ENCODE measurements at regions not wholly inside any gene's neighbourhood (a gene's known extent, or its start where the extent isn't known, plus 50 kb on each side); places are given as distances from the start of the nearest gene placed in this dataset.
"Not testable (repeated sequence)": the region's sequence is repeated elsewhere in the genome, so short reads cannot be mapped to it uniquely, and the experiment has no call there.

DNA sequence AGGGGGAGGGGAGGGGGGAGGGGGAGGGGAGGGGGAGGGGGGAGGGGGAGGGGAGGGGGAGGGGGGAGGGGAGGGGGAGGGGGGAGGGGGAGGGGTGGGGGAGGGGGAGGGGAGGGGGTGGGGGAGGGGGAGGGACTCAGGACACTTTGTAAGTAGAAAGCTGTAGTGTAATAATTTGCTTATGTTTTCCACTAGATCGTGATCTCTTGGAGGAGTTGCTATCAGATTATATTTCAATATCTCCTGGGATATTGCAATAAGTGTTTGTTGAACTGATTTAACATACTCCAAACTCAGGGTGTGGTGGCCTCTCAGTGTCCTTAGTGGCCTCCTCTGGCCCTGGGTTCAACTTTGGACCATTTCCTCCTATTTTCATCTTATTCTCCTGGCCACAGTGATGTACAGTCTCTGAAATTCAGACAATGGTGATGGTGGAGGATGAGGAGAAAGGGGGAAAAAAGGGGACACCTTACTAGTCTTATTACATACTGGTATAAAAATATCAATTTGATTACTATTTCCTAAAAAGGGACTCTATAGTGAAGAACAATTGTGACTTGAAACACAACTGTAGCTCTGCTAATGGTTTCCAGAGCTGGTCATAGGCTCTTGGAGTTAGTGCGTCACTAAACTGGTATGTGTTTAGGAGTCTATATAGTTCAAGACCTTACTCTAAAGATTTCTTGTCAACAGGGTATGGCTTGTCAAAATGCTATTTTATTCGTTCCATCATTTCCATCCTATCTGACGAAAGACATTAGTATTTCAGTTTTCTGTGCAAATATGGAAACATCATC lies 89.6 kb downstream of the DDX1 start:
- FAIRE-seq = no peak
- no peak for DNase-seq (ENCODE audit: insufficient read length, low spot score)

DNA sequence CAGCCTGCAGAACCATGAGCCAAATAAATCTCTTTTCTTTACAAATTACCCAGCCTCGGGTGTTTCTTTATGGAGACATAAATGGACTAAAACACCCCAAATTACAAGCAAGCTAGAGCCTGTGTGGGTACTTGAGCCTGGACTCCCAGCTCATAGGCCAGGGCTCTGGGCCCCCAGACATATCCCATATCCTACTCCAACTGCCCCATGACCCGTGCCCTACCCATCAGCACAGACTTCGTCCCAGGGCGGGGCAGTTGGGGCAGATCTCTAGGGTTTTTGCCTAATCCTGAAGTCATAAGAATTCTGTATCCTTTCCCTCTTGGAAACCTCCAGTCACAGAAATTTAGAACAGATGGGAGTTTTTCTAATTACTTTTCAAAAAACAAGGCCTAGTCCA lies 90.7 kb downstream of the DDX1 start:
- FAIRE-seq = no peak
- no peak for DNase-seq (ENCODE audit: insufficient read length, low spot score)

DNA sequence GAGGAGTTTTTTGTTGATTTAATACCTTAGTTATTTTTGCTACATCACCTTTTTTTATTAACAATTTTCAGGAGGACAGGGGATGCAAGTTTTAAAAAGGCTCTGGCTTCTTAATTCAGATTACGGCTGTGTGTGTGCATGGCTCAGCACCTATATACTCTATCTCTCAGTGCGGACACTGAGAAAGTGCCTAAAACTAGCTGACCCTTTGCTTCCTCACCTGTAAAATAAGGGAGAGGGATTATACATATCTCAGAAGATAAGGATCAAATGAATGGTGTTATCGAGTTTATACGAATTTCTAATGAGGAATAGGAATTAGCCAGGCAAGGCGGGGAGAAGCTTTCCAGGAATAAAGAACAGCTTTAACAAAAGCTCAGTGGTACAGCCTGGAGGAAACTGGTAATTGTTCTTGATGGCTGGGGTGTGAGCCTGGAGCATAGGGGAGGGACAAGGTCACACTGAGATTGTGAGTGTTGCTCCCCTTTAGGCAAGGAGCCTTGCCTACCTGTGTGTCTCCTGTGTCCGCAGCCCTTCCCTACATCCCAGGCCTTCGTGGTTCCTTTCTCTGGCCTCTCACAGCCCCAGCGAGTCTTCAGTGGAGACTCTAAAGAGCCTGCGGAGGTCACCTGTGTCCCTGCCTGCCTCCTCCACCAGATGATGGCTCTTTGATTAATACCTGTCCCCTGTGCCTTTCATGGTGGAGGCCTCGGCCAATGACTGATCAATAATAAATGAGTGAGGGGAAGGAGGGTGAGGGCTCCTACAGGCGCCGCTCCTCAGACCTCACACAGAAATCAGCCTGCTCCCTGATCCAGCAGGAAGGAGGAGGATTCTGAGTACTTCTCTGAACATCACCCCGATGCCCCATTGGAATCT lies 92.7 kb downstream of the DDX1 start:
- no peak for FAIRE-seq

GRCh38 chr2:15685143-15685542 lies 93.5 kb downstream of the DDX1 start:
- DNase-seq (ENCODE audit: insufficient read length, low spot score) (no peak), FAIRE-seq (no peak)

More for the DNA sequence above, 92.7 kb downstream of the DDX1 start:
- DNase-seq (ENCODE audit: insufficient read length, low spot score) = no peak

GRCh38 chr2:15686643-15687042 lies 95.0 kb downstream of the DDX1 start:
- FAIRE-seq (no peak), DNase-seq (ENCODE audit: insufficient read length, low spot score) (no peak)

GRCh38 chr2:15687243-15687642 lies 95.6 kb downstream of the DDX1 start:
- DNase-seq (ENCODE audit: insufficient read length, low spot score) (no peak), FAIRE-seq (no peak)

GRCh38 chr2:15687720-15688119 lies 96.1 kb downstream of the DDX1 start:
- DNase-seq (ENCODE audit: insufficient read length, low spot score) (no peak), FAIRE-seq (no peak)

- DNase-seq (ENCODE audit: insufficient read length, low spot score) (no peak), FAIRE-seq (no peak)
Measured at GRCh38 chr2:15688924-15689568, 97.4 kb downstream of the DDX1 start.

- no peak for FAIRE-seq
- no peak for DNase-seq (ENCODE audit: insufficient read length, low spot score)
Measured at GRCh38 chr2:15689654-15690053, 98.0 kb downstream of the DDX1 start.

DNA sequence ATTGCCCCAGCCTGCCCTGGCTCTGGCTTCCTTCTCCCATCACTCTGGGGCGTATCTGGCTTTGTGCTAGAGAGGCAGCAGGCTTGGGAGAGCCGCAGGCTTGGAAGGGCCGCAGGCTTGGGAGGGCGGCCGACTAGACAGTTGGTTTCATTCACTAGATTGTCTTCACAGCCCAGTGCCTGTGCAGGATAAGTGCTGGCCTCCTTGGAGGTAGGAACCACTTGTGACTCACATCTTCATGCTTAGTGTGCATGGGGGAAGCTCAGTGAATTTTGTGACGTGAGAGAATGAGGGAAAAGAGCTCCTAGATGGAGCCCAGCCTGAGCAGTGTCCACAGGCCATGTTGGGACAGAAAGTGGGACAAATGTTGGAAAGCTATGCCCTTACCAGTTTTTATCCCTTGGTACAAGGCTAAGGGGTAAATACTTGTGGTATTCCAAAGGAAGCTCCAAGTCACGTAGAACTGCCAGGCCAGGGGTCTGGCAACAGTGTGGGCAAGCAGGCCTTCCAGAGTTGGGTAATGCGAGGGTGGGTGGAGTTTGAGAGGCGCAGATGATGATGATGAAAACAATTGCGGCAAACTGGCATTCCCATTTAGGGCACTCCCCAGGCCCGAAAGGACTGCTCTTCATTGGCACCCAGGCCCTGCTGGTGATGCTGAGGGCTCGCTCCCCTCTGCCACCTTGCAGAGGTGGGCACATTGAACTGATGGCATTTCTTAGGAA lies 100.1 kb downstream of the DDX1 start:
- FAIRE-seq = no peak
- no peak for DNase-seq (ENCODE audit: insufficient read length, low spot score)

DNA sequence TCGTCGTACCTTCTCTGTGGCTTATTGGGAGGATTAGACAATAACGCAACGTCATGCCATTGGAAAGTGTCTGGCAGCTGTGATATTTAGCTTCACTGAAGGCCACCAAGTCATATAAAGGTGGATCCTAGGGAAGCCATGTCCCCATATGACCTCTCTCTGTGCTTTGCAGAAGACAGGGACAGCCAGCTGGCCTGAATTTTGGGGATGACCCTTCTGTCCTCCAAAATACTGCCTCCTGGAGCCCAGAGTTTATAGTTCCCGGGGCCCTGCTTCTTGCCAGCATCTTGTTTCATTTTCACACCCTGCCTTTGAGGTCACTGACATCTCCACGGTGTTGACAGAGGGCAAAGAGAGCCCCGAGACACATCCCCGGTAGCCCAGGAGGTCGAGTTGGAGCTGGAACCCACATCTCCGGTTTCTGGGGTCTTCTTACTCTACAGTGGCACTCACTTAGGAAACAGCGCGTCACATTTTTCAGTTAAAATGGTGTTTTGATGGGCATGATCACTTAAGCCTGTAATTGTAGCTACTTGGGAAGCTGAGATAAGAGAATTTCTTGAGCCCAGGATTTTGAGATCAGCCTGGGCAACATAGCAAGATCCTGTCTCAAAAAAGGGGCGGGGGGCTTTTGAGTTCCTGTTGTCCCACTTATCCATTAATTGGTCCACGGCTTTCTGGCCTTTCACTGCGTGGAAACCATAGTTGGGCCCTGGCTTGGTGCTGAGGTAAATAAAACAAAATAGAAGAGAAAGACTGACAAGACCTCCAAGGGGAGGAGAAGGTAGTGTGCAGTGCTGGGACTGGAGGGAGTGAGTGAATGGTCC lies 101.1 kb downstream of the DDX1 start:
- FAIRE-seq = no peak
- DNase-seq (ENCODE audit: insufficient read length, low spot score) = no peak

GRCh38 chr2:15693382-15693781 lies 101.7 kb downstream of the DDX1 start:
- DNase-seq (ENCODE audit: insufficient read length, low spot score) (no peak), FAIRE-seq (no peak)

- FAIRE-seq = no peak
- no peak for DNase-seq (ENCODE audit: insufficient read length, low spot score)
Measured at GRCh38 chr2:15693926-15694588, 102.4 kb downstream of the DDX1 start.

DNA sequence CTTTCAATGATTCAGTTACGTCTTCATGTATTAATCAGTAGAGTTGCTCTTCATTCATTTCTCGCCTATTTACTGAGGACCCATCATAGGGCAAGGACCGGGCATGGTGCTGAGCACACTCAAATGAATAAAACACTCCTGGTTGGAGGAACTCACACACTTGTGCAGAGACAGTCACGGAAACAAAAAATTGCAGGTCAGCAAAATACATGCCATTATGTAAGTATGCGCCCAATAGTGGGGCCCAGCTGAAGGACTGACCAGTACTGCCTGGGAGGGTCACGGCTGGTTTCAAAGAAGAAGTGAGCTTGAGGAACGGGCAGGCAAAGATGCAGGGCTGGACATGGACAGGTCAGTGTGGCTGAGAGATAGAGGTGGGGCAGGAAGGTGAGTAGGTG lies 102.9 kb downstream of the DDX1 start:
- FAIRE-seq (no peak), DNase-seq (ENCODE audit: insufficient read length, low spot score) (no peak)

DNA sequence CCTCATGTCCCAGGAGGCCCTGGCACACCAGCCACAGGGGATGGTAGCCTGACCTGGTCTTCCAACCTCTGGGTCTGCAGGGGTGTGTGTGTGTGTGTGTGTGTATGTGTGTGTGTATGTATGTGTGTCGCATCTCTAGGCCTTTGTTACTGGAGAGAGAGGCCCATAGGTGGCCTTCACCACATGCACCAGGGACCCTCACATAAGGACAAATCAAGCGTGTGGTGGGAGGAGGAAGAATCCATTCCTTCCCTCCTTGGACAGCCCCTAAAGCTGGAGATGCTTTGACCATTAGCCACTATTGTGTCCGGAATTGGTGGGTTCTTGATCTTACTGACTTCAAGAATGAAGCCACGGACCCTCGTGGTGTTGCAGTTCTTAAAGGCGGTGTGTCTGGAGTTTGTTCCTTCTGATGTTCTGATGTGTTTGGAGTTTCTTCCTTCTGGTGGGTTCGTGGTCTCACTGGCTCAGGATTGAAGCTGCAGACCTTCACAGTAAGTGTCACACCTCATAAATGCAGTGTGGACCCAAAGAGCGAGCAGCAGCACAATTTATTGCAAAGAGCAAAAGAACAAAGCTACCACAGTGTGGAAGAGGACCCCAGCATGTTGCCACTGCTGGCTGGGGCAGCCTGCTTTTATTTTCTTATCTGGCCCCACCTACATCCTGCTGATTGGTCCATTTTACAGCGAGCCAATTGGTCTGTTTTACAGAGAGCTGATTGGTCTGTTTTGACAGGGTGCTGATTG lies 104.1 kb downstream of the DDX1 start:
- no peak for FAIRE-seq

GRCh38 chr2:15696606-15697170 lies 105.0 kb downstream of the DDX1 start:
- FAIRE-seq; DNase-seq (ENCODE audit: insufficient read length, low spot score): not testable (repeated sequence)

More for the DNA sequence above, 104.1 kb downstream of the DDX1 start:
- no peak for DNase-seq (ENCODE audit: insufficient read length, low spot score)

GRCh38 chr2:15700131-15700530 lies 108.5 kb downstream of the DDX1 start:
- DNase-seq (ENCODE audit: insufficient read length, low spot score) (no peak), FAIRE-seq (no peak)

DNA sequence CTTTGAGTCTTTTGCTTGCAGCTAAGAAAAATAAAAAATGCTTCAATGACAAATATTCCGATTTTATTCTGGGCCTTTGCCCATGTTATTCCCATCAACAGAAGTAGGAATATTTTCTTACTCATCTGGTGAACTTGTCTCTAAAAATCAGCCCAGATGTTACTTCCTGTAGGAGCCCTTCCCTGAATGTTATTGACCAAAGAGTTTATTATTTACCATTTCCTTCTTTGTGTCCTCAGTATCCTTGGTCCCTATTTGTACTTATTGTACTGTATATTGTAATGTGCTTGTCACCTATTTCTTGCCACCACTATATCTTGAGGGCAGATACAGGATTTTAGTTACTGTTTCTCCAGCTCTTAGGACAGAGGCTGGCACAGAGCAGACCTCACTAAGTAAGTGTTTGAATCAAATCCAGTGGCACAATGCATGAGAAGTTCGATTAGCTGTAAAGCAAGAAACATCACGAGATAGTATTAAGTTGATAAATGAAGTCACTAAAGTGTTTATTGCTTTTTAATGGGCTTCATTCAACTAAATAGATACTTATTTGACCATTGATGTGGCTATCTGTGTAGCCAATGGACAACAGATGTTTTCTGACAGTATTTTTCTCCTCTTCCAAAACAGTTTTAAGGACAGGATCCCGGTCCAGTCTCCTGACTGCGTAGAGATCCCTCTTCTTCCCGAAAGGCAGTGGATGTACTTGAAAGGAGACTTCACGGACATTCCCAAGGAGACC lies 109.1 kb downstream of the DDX1 start:
- FAIRE-seq (no peak), DNase-seq (ENCODE audit: insufficient read length, low spot score) (no peak)

Measured in HTR-8/SVneo (cell line).